HFF-Myc (cell line): ENCODE measurements at regions not wholly inside any gene's neighbourhood (a gene's known extent, or its start where the extent isn't known, plus 50 kb on each side); places are given as distances from the start of the nearest gene placed in this dataset.

Experiments
- DNase-seq: peaks from one replicate; pipeline ENCODE4 v3.0.0-alpha.2; 2011; ENCODE audit warnings: low read depth; ENCODE audit errors: extremely low read depth
- H3K4me3 ChIP-seq: replicated peaks from 2 replicates; pipeline ENCODE4 v1.5.1; 2011; ENCODE audit warnings: low read depth, mild to moderate bottlenecking, control low read depth, low read length
- CTCF ChIP-seq: IDR thresholded peaks from 2 replicates; pipeline ENCODE4 v1.5.1; 2012; ENCODE audit warnings: mild to moderate bottlenecking, low read depth, low read length, control low read depth; ENCODE audit errors: missing control alignments

GRCh38 chr2:200068642-200069041, 113.3 kb downstream of the MAIP1 start:
- TF ChIP-seq CTCF, result no peak
- no peak overlapping the region for H3K4me3 ChIP-seq
- no peak for DNase-seq

- peak; percentile 52 for DNase-seq
- no peak for TF ChIP-seq CTCF
- no peak overlapping the region for H3K4me3 ChIP-seq
Observed at GRCh38 chr2:200077210-200077650, 121.8 kb downstream of the MAIP1 start.

GRCh38 chr2:200077838-200078237, 122.5 kb downstream of the MAIP1 start:
- peak; percentile 72 for DNase-seq
- TF ChIP-seq CTCF, result no peak

GRCh38 chr2:200079356-200079755, 124.0 kb downstream of the MAIP1 start:
- no peak overlapping the region for H3K4me3 ChIP-seq
- DNase-seq, result no peak
- no peak for TF ChIP-seq CTCF

More at GRCh38 chr2:200077838-200078237, 122.5 kb downstream of the MAIP1 start:
- no peak overlapping the region for H3K4me3 ChIP-seq

- TF ChIP-seq CTCF, result no peak
- no peak overlapping the region for H3K4me3 ChIP-seq
- DNase-seq, result no peak
Observed at GRCh38 chr2:200081236-200081635, 125.9 kb downstream of the MAIP1 start.

- no peak overlapping the region for H3K4me3 ChIP-seq
- no peak for DNase-seq
- no peak for TF ChIP-seq CTCF
Observed at GRCh38 chr2:200081811-200082210, 126.4 kb downstream of the MAIP1 start.

- no peak for DNase-seq
- no peak for TF ChIP-seq CTCF
- H3K4me3 ChIP-seq, result no peak overlapping the region
Observed at GRCh38 chr2:200084036-200084435, 128.7 kb downstream of the MAIP1 start.
